OCI-LY7 (cell line): ENCODE measurements at regions not wholly inside any gene's neighbourhood (a gene's known extent, or its start where the extent isn't known, plus 50 kb on each side); places are given as distances from the start of the nearest gene placed in this dataset.

ENCODE experiments used
- EZH2phosphoT487 ChIP-seq: fragments of 200-600 bp; sonication (generic); IDR thresholded peaks from 2 replicates; pipeline ENCODE4 v1.6.1; 2018; ENCODE audit warnings: low read depth, borderline replicate concordance, mild to moderate bottlenecking, mixed run types, antibody characterized with exemption, low read length, moderate library complexity, mixed read lengths
- TF ChIP-seq, protein P1 (sequence below): fragments of 200-600 bp; sonication (generic); conservative IDR thresholded peaks from 2 replicates; pipeline ENCODE4 v1.5.1; 2014; ENCODE audit warnings: mild to moderate bottlenecking, antibody characterized with exemption, low read length, moderate library complexity, mixed read lengths

DNA sequence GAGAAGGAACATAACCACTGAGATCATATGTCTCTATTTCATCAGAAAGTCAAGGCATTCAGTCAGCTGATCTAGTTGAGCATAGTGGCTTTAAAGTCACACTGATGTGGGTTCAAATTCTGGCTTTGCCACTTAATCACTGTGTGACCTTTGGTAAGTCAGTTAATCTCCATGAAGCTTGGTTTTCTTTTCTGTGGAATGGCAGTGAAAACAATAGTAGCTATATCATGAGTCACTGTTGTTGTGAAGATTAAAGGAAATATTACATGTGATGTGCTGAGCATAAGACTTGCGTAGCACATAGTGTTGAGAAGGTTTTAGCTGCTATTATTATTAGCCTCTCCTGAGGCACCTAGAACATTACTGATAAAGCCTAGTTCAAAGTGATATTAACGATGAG is 242.2 kb downstream of the FMR1NB start:
- TF ChIP-seq, protein P1, sequence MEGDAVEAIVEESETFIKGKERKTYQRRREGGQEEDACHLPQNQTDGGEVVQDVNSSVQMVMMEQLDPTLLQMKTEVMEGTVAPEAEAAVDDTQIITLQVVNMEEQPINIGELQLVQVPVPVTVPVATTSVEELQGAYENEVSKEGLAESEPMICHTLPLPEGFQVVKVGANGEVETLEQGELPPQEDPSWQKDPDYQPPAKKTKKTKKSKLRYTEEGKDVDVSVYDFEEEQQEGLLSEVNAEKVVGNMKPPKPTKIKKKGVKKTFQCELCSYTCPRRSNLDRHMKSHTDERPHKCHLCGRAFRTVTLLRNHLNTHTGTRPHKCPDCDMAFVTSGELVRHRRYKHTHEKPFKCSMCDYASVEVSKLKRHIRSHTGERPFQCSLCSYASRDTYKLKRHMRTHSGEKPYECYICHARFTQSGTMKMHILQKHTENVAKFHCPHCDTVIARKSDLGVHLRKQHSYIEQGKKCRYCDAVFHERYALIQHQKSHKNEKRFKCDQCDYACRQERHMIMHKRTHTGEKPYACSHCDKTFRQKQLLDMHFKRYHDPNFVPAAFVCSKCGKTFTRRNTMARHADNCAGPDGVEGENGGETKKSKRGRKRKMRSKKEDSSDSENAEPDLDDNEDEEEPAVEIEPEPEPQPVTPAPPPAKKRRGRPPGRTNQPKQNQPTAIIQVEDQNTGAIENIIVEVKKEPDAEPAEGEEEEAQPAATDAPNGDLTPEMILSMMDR, result no peak
- no peak for TF ChIP-seq EZH2phosphoT487
